ENCODE measurements at regions not wholly inside any gene's neighbourhood (a gene's known extent, or its start where the extent isn't known, plus 50 kb on each side); places are given as distances from the start of the nearest gene placed in this dataset.
"Not testable (repeated sequence)": the region's sequence is repeated elsewhere in the genome, so short reads cannot be mapped to it uniquely, and the experiment has no call there.

GRCh38 chr12:28776913-28777422 is 372.1 kb upstream of the FAR2 start:
- no peak for DNase-seq

DNA sequence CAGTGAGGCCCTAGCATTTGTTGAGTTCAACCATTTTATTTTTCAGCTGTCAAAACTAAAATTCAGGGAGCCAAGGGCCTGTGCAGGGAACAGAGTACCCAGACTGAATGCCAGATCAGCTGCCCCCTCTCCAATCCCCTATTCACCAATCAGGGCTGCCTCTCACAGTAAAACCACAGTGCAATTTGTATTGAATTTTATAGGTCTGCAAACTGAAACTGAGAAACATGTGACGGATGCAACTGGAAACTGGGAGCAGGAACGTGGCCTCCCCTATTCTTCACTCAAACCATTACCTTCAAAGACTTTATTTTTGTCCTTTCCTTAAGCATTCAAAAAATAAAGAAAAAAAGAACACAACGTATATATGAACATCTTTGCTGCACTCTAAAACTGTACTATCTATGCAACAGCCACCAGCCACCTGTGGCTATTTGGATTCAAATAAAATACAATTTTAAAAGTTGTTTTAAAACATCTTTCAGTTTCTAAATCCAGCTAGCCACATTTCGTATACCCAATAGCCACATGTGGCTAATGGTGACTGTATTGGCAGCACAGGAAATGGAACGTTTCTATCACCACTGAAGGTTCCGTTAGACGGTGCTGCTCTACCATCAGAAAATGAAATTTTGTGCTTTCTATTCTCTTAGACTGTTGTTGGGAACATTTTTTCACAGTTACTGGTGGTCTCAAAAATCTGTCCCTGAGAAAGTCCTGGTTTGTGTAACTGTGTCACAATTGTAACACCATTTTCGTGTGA is 371.3 kb upstream of the FAR2 start:
- peak in 1 of 2 experiments; percentile 13 for DNase-seq

DNA sequence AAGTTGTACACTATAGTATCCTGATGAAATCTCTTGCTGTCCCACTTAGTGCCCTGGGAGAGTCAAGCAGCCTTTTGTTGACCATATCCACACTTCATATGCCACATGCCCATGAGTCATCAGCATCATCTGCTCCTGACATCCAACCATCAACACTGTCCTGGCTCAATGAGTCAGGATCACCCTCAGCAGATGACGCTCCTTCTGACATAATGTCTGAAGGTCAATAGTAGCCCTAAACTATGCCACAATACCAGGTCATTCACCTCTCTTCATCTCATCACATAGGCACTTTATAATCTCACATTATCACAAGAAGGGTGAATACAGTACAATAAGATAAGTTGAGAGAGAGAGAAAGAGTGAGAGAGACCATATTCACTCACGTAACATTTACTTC is 369.0 kb upstream of the FAR2 start:
- no peak for DNase-seq

DNA sequence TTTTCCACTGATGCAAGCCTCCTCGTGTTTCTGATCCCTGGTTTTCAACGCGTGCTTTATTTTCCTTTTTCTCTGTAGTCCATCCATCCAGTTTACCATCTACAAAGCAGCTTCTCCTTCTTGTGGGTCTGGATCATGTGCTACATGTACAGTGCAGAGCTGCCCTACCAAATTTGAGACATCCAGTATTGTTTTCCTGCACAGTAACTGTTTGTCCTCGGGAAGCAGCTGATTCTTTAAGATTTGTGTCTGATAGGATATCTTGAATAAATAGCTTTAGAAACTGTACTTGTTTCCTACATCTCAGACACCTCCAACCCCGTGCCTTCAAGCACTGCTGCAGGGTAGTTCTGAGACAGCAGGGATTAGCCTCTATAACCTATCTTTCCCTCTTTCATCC is 368.1 kb upstream of the FAR2 start:
- DNase-seq: no peak

GRCh38 chr12:28781671-28782652 is 367.1 kb upstream of the FAR2 start:
- no peak for DNase-seq

DNA sequence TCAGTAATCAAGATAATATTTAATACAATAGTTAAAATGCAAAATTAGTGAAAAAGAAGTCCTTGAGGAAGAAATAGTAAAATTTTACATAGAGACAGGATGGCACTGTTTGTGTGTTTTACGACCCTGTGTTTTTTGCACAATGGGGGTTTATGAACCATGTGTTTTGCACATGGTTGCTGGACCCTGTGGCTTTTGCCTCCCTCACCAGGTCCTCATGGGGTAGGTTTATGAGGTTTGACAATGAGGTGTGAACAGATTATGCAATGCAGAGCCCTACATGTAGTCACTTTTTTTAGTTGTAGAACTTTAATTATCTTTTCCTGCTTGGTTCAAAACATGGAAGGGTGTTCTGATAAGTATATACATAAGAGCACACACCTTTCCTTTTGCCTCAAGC is 366.3 kb upstream of the FAR2 start:
- DNase-seq: no peak

DNA sequence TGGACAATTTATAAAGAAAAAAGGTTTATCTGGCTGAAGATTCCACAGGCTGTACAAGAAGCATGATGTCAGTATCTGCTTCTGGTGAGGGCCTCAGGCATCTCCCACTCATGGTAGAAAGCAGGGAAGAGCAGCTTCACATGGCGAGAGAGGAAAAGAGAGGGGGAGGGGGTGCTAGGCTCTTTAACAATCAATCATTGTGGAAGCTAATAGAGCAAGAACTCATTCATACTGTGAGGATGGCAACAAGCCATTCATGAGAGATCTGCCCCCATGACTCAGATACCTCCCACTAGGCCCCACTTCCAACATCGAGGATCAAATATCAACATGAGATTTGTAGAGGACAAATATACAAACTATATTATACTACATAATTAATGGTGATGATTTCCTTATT is 361.9 kb upstream of the FAR2 start:
- no peak for DNase-seq

DNA sequence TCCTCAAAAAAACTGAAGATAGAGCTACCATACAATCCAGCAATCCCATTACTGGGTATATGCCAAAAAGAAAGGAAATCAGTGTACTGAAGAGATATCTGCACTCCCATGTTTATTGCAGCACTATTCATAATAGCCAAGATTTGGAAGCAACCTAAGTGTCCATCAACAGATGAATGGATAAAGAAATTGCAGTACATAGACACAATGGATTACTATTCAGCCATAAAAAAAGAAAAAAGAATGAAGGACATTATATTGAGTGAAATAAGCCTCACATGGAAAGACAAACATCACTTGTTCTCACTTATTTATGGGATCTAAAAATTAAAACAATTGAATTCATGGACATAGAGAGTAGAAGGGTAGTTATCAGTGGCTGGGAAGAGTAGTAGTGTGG is 360.8 kb upstream of the FAR2 start:
- not testable (repeated sequence) for DNase-seq

- no peak for DNase-seq
These were observed 355.4 kb upstream of the FAR2 start for GRCh38 chr12:28793581-28794151.

DNA sequence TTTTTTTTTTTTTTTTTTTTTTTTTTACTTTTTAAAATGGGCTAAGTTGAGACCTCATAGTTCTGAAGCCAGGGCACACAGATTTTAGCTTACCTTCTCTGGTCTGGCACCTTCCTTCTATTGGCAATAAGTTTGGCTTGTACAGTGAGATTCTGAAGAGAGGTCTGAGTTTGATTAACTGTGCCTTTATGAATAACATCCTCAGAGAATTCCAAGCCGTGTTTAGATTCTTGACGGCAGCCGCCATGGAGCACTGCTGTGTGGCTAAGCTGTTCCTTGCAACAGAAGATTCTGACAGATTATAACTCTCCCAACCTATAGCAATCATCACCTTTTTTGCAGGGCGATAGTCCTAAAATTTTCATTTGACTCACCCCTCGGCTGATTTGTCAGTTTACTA is 354.9 kb upstream of the FAR2 start:
- no peak for DNase-seq

- DNase-seq: no peak
These were observed 354.3 kb upstream of the FAR2 start for GRCh38 chr12:28794786-28795185.

GRCh38 chr12:28795311-28795710 is 353.8 kb upstream of the FAR2 start:
- no peak for DNase-seq

DNA sequence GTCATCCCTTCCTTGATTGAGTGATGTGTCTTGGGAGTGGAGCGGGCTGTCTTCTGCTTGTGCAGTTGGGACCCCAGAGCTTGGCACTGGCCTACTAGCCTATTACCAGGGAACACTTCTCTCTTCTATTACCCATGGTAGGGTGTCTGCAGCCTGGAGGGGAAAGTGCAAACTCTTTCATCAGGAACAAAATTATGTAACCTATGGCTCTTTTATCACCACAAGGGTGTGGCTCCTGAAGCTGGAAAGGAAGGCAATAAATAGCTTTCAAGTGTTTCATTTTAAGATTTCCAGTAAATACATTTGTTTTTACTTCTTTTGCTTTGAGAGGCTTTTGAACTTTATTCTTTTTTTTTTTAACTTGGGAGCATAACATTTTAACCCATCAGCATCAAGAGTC is 349.7 kb upstream of the FAR2 start:
- DNase-seq: no peak

- no peak for DNase-seq
These were observed 348.9 kb upstream of the FAR2 start for GRCh38 chr12:28800129-28800528.

- no peak for DNase-seq
These were observed 346.2 kb upstream of the FAR2 start for GRCh38 chr12:28802706-28803438.

DNA sequence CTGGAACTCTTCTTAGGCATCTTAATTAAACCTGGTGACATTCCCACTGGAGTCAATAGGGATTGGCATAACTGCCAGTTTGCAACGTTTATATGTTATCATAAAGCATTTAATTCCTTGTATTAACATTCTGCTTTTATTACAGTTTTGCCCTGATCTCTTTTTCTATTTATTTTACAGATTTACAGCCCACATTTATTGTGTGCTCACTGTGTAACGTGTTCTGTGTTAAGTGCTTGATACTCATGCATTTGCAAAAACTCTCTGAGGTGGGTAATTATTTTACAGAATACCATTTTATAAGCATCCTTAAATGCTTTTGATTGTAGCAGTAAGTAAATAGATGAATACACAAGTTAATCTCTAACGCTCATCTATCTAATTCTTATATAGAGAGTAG is 341.5 kb upstream of the FAR2 start:
- no peak for DNase-seq

GRCh38 chr12:28811457-28811856 is 337.6 kb upstream of the FAR2 start:
- no peak for DNase-seq

- DNase-seq: no peak
These were observed 334.8 kb upstream of the FAR2 start for GRCh38 chr12:28814246-28814645.

DNA sequence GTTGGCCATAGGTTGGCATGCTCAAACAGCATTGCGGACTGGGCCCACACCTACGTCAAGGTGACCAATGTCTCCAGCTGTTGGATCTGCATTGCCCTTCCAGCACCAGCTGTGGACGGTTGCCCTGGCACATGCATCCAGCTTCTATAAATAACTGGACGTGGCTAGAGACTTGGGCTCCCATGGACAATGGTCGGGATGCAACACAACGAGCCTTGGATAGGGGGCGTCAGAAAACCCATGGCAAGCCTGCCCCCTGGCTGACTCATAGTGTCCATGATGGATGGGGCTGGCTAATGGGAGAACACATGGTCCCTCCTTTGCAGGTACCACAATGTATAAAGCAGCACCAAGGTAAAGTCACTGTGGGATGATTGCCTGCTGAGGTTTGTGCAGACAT is 331.6 kb upstream of the FAR2 start:
- no peak for DNase-seq

GRCh38 chr12:28824193-28824846 is 324.8 kb upstream of the FAR2 start:
- DNase-seq: no peak

- DNase-seq: no peak
These were observed 324.2 kb upstream of the FAR2 start for GRCh38 chr12:28824849-28825248.

GRCh38 chr12:28826766-28827165 is 322.3 kb upstream of the FAR2 start:
- DNase-seq: no peak

All from NCI-H187 (cell line).